Mammary epithelial cell (primary cell): ENCODE measurements at regions not wholly inside any gene's neighbourhood (a gene's known extent, or its start where the extent isn't known, plus 50 kb on each side); places are given as distances from the start of the nearest gene placed in this dataset.

Experiments
- CTCF ChIP-seq, 2 donors: IDR thresholded peaks in 1 of 2; conservative IDR thresholded peaks in 1 of 2; 2 replicates each; pipeline ENCODE4 v1.5.1; 2011 to 2012; ENCODE audit warnings: inconsistent platforms in 2 of 2, low read length in 2 of 2, mild to moderate bottlenecking in 2 of 2, control low read depth in 1 of 2, low read depth in 1 of 2; ENCODE audit not compliant: insufficient read depth in 1 of 2; ENCODE audit errors: extremely low read depth in 1 of 2
- EZH2 ChIP-seq: IDR thresholded peaks from 2 replicates; pipeline ENCODE4 v1.6.1; 2012; ENCODE audit warnings: low read length, inconsistent platforms, borderline replicate concordance

- TF ChIP-seq CTCF (conservative IDR thresholded peaks at IDR 0.05 in 1 of 2, IDR thresholded peaks at IDR 0.05 in 1 of 2; ENCODE audit: extremely low read depth in 1 of 2, insufficient read depth in 1 of 2, low read depth in 1 of 2, low read length in 2 of 2) = no peak
- no peak for TF ChIP-seq EZH2
Observed at GRCh38 chr9:40927260-40927631, 201.2 kb downstream of the FOXD4L6 start.
